ENCODE measurements at regions not wholly inside any gene's neighbourhood (a gene's known extent, or its start where the extent isn't known, plus 50 kb on each side); places are given as distances from the start of the nearest gene placed in this dataset.

DNA sequence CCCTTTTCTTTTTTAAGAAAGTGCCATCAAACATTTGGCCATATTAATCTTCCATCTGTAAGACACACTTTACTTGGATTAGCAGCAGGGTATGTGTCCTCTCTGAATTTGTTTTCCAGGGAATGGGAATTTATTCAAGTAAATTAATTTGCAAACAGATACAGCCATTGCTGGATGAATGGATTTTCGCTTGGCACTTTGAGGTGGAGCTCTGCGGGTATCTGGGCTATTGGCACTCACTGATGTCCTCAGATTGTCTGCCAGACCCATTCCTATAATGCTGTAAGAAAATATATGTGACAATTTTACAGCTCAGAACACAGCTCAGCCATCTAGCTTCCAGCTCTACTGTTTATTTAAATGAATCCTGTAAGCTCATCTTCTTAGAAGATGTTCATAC, 201.2 kb upstream of the CDH20 start:
- H3K36me3 Mint-ChIP-seq (ENCODE audit: insufficient read depth, unreplicated experiment), result no peaks in the 10 kb centered on the region
- Histone ChIP-seq H3K9me3 (no peaks in the 10 kb centered on the region), H3K27me3 (replicated peaks; ENCODE audit: control insufficient read depth, insufficient read depth, low read length) (no peaks in the 10 kb centered on the region), H3K36me3 (ENCODE audit: control insufficient read depth, insufficient read depth, low read length) (no peaks in the 10 kb centered on the region), H3K4me3 (ENCODE audit: low read depth, low read length) (no peak overlapping the region), H3K4me1 (no peaks in the 10 kb centered on the region)
- no peaks in the 10 kb centered on the region for H3K9me3 Mint-ChIP-seq (ENCODE audit: unreplicated experiment)
- H3K4me1 Mint-ChIP-seq (ENCODE audit: low read depth, unreplicated experiment), result no peaks in the 10 kb centered on the region
- TF ChIP-seq, protein P1, sequence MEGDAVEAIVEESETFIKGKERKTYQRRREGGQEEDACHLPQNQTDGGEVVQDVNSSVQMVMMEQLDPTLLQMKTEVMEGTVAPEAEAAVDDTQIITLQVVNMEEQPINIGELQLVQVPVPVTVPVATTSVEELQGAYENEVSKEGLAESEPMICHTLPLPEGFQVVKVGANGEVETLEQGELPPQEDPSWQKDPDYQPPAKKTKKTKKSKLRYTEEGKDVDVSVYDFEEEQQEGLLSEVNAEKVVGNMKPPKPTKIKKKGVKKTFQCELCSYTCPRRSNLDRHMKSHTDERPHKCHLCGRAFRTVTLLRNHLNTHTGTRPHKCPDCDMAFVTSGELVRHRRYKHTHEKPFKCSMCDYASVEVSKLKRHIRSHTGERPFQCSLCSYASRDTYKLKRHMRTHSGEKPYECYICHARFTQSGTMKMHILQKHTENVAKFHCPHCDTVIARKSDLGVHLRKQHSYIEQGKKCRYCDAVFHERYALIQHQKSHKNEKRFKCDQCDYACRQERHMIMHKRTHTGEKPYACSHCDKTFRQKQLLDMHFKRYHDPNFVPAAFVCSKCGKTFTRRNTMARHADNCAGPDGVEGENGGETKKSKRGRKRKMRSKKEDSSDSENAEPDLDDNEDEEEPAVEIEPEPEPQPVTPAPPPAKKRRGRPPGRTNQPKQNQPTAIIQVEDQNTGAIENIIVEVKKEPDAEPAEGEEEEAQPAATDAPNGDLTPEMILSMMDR (IDR thresholded peaks at IDR 0.05; ENCODE audit: insufficient read depth in 1 of 2, low read depth in 1 of 2, low read length in 1 of 2, severe bottlenecking in 1 of 2, unreplicated experiment in 1 of 2), result no peak
- no peak for DNase-seq
- H3K27ac Mint-ChIP-seq (ENCODE audit: unreplicated experiment), result no peak overlapping the region
- intact Hi-C loops (cut with micrococcal nuclease; ENCODE audit: unreplicated experiment), result no loop called here
- ChIA-PET CTCF (no interaction called here), POLR2A (no interaction called here)
- no peaks in the 10 kb centered on the region for H3K27me3 Mint-ChIP-seq (ENCODE audit: insufficient read depth, unreplicated experiment)
- H3K4me3 Mint-ChIP-seq (ENCODE audit: unreplicated experiment), result no peak overlapping the region
- BruUV-seq (replicated peaks), result no TSS peak

DNA sequence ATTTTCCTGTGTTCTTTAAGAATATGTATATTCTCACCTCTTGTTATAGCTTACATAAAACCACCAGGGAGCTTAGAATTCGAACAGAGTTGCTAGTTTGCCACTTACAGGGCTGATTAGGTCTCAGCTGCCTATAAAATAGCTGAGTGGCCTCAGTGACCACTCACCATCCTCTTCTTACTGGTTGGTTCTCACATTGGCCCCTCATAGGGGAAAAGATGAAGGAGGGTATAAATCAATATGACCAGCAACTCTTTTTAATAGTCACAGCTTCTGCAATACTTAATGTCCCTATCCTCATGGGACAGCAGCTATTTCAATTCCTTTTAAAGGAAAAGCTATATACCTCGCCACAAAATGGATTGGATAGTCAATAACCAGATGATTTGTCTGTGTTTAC, 199.4 kb upstream of the CDH20 start:
- ChIA-PET CTCF (no interaction called here), POLR2A (no interaction called here)
- H3K36me3 ChIP-seq (ENCODE audit: control insufficient read depth, insufficient read depth, low read length), result no peaks in the 10 kb centered on the region
- no peaks in the 10 kb centered on the region for H3K9me3 ChIP-seq
- no peak overlapping the region for H3K4me3 Mint-ChIP-seq (ENCODE audit: unreplicated experiment)
- H3K4me1 Mint-ChIP-seq (ENCODE audit: low read depth, unreplicated experiment), result no peaks in the 10 kb centered on the region
- H3K36me3 Mint-ChIP-seq (ENCODE audit: insufficient read depth, unreplicated experiment), result no peaks in the 10 kb centered on the region
- H3K27me3 ChIP-seq (replicated peaks; ENCODE audit: control insufficient read depth, insufficient read depth, low read length), result no peaks in the 10 kb centered on the region
- no peaks in the 10 kb centered on the region for H3K9me3 Mint-ChIP-seq (ENCODE audit: unreplicated experiment)
- no peaks in the 10 kb centered on the region for H3K27me3 Mint-ChIP-seq (ENCODE audit: insufficient read depth, unreplicated experiment)
- no peak for DNase-seq
- intact Hi-C loops (cut with micrococcal nuclease; ENCODE audit: unreplicated experiment), result no loop called here
- TF ChIP-seq, protein P1 (IDR thresholded peaks at IDR 0.05; ENCODE audit: insufficient read depth in 1 of 2, low read depth in 1 of 2, low read length in 1 of 2, severe bottlenecking in 1 of 2, unreplicated experiment in 1 of 2), result no peak
- no TSS peak for BruUV-seq (replicated peaks)
- no peaks in the 10 kb centered on the region for H3K4me1 ChIP-seq
- no peak overlapping the region for H3K27ac Mint-ChIP-seq (ENCODE audit: unreplicated experiment)
- H3K4me3 ChIP-seq (ENCODE audit: low read depth, low read length), result no peak overlapping the region

DNA sequence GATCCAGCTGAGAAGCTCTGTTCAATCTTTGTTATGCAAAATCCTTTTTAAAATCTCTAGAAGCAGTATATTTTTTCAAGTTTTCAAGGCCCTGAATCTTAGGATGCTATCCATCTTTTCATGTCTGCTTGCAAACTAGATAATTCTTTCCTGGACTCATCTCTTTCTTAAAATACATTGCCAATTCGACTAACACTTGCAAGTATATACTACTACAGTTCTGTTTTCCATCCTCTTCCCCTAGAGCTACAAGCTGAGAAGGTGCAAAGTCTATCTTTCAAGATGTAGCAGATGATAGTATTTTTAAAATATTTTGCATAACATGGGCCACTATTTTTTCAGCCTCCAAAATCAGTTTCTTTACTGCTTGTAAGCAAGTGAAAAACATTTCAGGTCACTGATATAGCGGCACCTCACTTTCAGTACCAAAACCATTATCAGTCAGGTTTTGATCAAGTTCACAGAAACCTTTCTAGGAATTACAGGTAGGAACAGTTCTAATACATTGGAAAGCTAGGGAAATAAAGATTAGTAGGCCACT, 196.4 kb upstream of the CDH20 start:
- intact Hi-C loops (cut with micrococcal nuclease; ENCODE audit: unreplicated experiment), result no loop called here
- TF ChIP-seq, protein P1 (IDR thresholded peaks at IDR 0.05; ENCODE audit: insufficient read depth in 1 of 2, low read depth in 1 of 2, low read length in 1 of 2, severe bottlenecking in 1 of 2, unreplicated experiment in 1 of 2), result no peak
- H3K27me3 ChIP-seq (replicated peaks; ENCODE audit: control insufficient read depth, insufficient read depth, low read length), result no peaks in the 10 kb centered on the region
- Mint-ChIP-seq H3K27ac (ENCODE audit: unreplicated experiment) (no peak overlapping the region), H3K4me3 (ENCODE audit: unreplicated experiment) (no peak overlapping the region), H3K4me1 (ENCODE audit: low read depth, unreplicated experiment) (no peaks in the 10 kb centered on the region), H3K27me3 (ENCODE audit: insufficient read depth, unreplicated experiment) (no peaks in the 10 kb centered on the region), H3K9me3 (ENCODE audit: unreplicated experiment) (no peaks in the 10 kb centered on the region), H3K36me3 (ENCODE audit: insufficient read depth, unreplicated experiment) (no peaks in the 10 kb centered on the region)
- BruUV-seq (replicated peaks), result no TSS peak
- no peak overlapping the region for H3K4me3 ChIP-seq (ENCODE audit: low read depth, low read length)
- no peaks in the 10 kb centered on the region for H3K36me3 ChIP-seq (ENCODE audit: control insufficient read depth, insufficient read depth, low read length)
- DNase-seq, result no peak
- H3K9me3 ChIP-seq, result no peaks in the 10 kb centered on the region
- no peaks in the 10 kb centered on the region for H3K4me1 ChIP-seq
- ChIA-PET POLR2A (no interaction called here), CTCF (no interaction called here)

All from Caco-2 (cell line).